ENCODE measurements at regions not wholly inside any gene's neighbourhood (a gene's known extent, or its start where the extent isn't known, plus 50 kb on each side); places are given as distances from the start of the nearest gene placed in this dataset.

- H3K27me3 ChIP-seq (ENCODE audit: control insufficient read depth, insufficient read depth, low read length, poor library complexity, severe bottlenecking) = no peaks in the 10 kb centered on the region
- H3K36me3 ChIP-seq (ENCODE audit: control insufficient read depth, insufficient read depth, low read length) = no peaks in the 10 kb centered on the region
- 77 to 78% methylated on average over 7 of the region's 7 CpGs for WGBS, 2 experiments
Observed at GRCh38 chr7:16067711-16068110, 353.6 kb downstream of the CRPPA start.

GRCh38 chr7:16066805-16067459 is 354.4 kb downstream of the CRPPA start:
- H3K36me3 ChIP-seq (ENCODE audit: control insufficient read depth, insufficient read depth, low read length) = no peaks in the 10 kb centered on the region
- H3K4me3 ChIP-seq (ENCODE audit: insufficient read depth, low read depth, low read length) = no peak overlapping the region
- H3K27me3 ChIP-seq (ENCODE audit: control insufficient read depth, insufficient read depth, low read length, poor library complexity, severe bottlenecking) = no peaks in the 10 kb centered on the region
- H3K27ac ChIP-seq (ENCODE audit: insufficient read depth, low read depth, low read length, poor library complexity, severe bottlenecking) = no peak overlapping the region
- WGBS, 2 experiments = 71 to 84% methylated on average over 3 to 5 of the region's 5 CpGs
- no peaks in the 10 kb centered on the region for H3K4me1 ChIP-seq (ENCODE audit: control insufficient read depth, insufficient read depth, low read length)
- no peaks in the 10 kb centered on the region for H3K9me3 ChIP-seq (ENCODE audit: control insufficient read depth, low read length)

More at GRCh38 chr7:16067711-16068110, 353.6 kb downstream of the CRPPA start:
- Histone ChIP-seq H3K27ac (ENCODE audit: insufficient read depth, low read depth, low read length, poor library complexity, severe bottlenecking) (no peak overlapping the region), H3K9me3 (ENCODE audit: control insufficient read depth, low read length) (no peaks in the 10 kb centered on the region), H3K4me3 (ENCODE audit: insufficient read depth, low read depth, low read length) (no peak overlapping the region), H3K4me1 (ENCODE audit: control insufficient read depth, insufficient read depth, low read length) (no peaks in the 10 kb centered on the region)

GRCh38 chr7:16065939-16066338 is 355.4 kb downstream of the CRPPA start:
- Histone ChIP-seq H3K9me3 (ENCODE audit: control insufficient read depth, low read length) (no peaks in the 10 kb centered on the region), H3K4me3 (ENCODE audit: insufficient read depth, low read depth, low read length) (no peak overlapping the region), H3K27me3 (ENCODE audit: control insufficient read depth, insufficient read depth, low read length, poor library complexity, severe bottlenecking) (no peaks in the 10 kb centered on the region), H3K4me1 (ENCODE audit: control insufficient read depth, insufficient read depth, low read length) (no peaks in the 10 kb centered on the region), H3K36me3 (ENCODE audit: control insufficient read depth, insufficient read depth, low read length) (no peaks in the 10 kb centered on the region), H3K27ac (ENCODE audit: insufficient read depth, low read depth, low read length, poor library complexity, severe bottlenecking) (no peak overlapping the region)

GRCh38 chr7:16063716-16064675 is 357.3 kb downstream of the CRPPA start:
- WGBS, 2 experiments = 92 to 93% methylated on average over 14 to 15 of the region's 16 CpGs
- H3K4me1 ChIP-seq (ENCODE audit: control insufficient read depth, insufficient read depth, low read length) = no peaks in the 10 kb centered on the region
- H3K36me3 ChIP-seq (ENCODE audit: control insufficient read depth, insufficient read depth, low read length) = no peaks in the 10 kb centered on the region
- H3K27me3 ChIP-seq (ENCODE audit: control insufficient read depth, insufficient read depth, low read length, poor library complexity, severe bottlenecking) = no peaks in the 10 kb centered on the region
- H3K27ac ChIP-seq (ENCODE audit: insufficient read depth, low read depth, low read length, poor library complexity, severe bottlenecking) = no peak overlapping the region
- H3K9me3 ChIP-seq (ENCODE audit: control insufficient read depth, low read length) = no peaks in the 10 kb centered on the region
- no peak overlapping the region for H3K4me3 ChIP-seq (ENCODE audit: insufficient read depth, low read depth, low read length)

GRCh38 chr7:16063221-16063620 is 358.1 kb downstream of the CRPPA start:
- H3K4me1 ChIP-seq (ENCODE audit: control insufficient read depth, insufficient read depth, low read length) = no peaks in the 10 kb centered on the region
- WGBS, 2 experiments = 89 to 94% methylated on average over 1 to 2 of the region's 2 CpGs
- no peak overlapping the region for H3K4me3 ChIP-seq (ENCODE audit: insufficient read depth, low read depth, low read length)

GRCh38 chr7:16062269-16062668 is 359.1 kb downstream of the CRPPA start:
- no peak overlapping the region for H3K27ac ChIP-seq (ENCODE audit: insufficient read depth, low read depth, low read length, poor library complexity, severe bottlenecking)
- no peaks in the 10 kb centered on the region for H3K4me1 ChIP-seq (ENCODE audit: control insufficient read depth, insufficient read depth, low read length)
- WGBS, 2 experiments = 80% methylated on average over 1 of the region's 1 CpG; no CpG with 5 or more reads in 1 of the 2 experiments
- no peaks in the 10 kb centered on the region for H3K27me3 ChIP-seq (ENCODE audit: control insufficient read depth, insufficient read depth, low read length, poor library complexity, severe bottlenecking)
- no peak overlapping the region for H3K4me3 ChIP-seq (ENCODE audit: insufficient read depth, low read depth, low read length)
- no peaks in the 10 kb centered on the region for H3K9me3 ChIP-seq (ENCODE audit: control insufficient read depth, low read length)
- no peaks in the 10 kb centered on the region for H3K36me3 ChIP-seq (ENCODE audit: control insufficient read depth, insufficient read depth, low read length)

More at GRCh38 chr7:16063221-16063620, 358.1 kb downstream of the CRPPA start:
- Histone ChIP-seq H3K9me3 (ENCODE audit: control insufficient read depth, low read length) (no peaks in the 10 kb centered on the region), H3K36me3 (ENCODE audit: control insufficient read depth, insufficient read depth, low read length) (no peaks in the 10 kb centered on the region), H3K27me3 (ENCODE audit: control insufficient read depth, insufficient read depth, low read length, poor library complexity, severe bottlenecking) (no peaks in the 10 kb centered on the region), H3K27ac (ENCODE audit: insufficient read depth, low read depth, low read length, poor library complexity, severe bottlenecking) (no peak overlapping the region)

- H3K36me3 ChIP-seq (ENCODE audit: control insufficient read depth, insufficient read depth, low read length) = no peaks in the 10 kb centered on the region
- no peaks in the 10 kb centered on the region for H3K4me1 ChIP-seq (ENCODE audit: control insufficient read depth, insufficient read depth, low read length)
- no peaks in the 10 kb centered on the region for H3K27me3 ChIP-seq (ENCODE audit: control insufficient read depth, insufficient read depth, low read length, poor library complexity, severe bottlenecking)
- WGBS, 2 experiments = 94 to 100% methylated on average over 1 of the region's 1 CpG
- H3K27ac ChIP-seq (ENCODE audit: insufficient read depth, low read depth, low read length, poor library complexity, severe bottlenecking) = no peak overlapping the region
- H3K9me3 ChIP-seq (ENCODE audit: control insufficient read depth, low read length) = no peaks in the 10 kb centered on the region
- no peak overlapping the region for H3K4me3 ChIP-seq (ENCODE audit: insufficient read depth, low read depth, low read length)
Observed at GRCh38 chr7:16061630-16062029, 359.7 kb downstream of the CRPPA start.

- H3K9me3 ChIP-seq (ENCODE audit: control insufficient read depth, low read length) = no peaks in the 10 kb centered on the region
- no peaks in the 10 kb centered on the region for H3K4me1 ChIP-seq (ENCODE audit: control insufficient read depth, insufficient read depth, low read length)
- H3K27ac ChIP-seq (ENCODE audit: insufficient read depth, low read depth, low read length, poor library complexity, severe bottlenecking) = no peak overlapping the region
- no peaks in the 10 kb centered on the region for H3K36me3 ChIP-seq (ENCODE audit: control insufficient read depth, insufficient read depth, low read length)
- no peaks in the 10 kb centered on the region for H3K27me3 ChIP-seq (ENCODE audit: control insufficient read depth, insufficient read depth, low read length, poor library complexity, severe bottlenecking)
- no peak overlapping the region for H3K4me3 ChIP-seq (ENCODE audit: insufficient read depth, low read depth, low read length)
- 92 to 93% methylated on average over 5 of the region's 5 CpGs for WGBS, 2 experiments
Observed at GRCh38 chr7:16061011-16061410, 360.3 kb downstream of the CRPPA start.

- H3K27ac ChIP-seq (ENCODE audit: insufficient read depth, low read depth, low read length, poor library complexity, severe bottlenecking) = no peak overlapping the region
- no peaks in the 10 kb centered on the region for H3K27me3 ChIP-seq (ENCODE audit: control insufficient read depth, insufficient read depth, low read length, poor library complexity, severe bottlenecking)
- no peak overlapping the region for H3K4me3 ChIP-seq (ENCODE audit: insufficient read depth, low read depth, low read length)
- H3K4me1 ChIP-seq (ENCODE audit: control insufficient read depth, insufficient read depth, low read length) = no peaks in the 10 kb centered on the region
- H3K36me3 ChIP-seq (ENCODE audit: control insufficient read depth, insufficient read depth, low read length) = no peaks in the 10 kb centered on the region
- H3K9me3 ChIP-seq (ENCODE audit: control insufficient read depth, low read length) = no peaks in the 10 kb centered on the region
Observed at GRCh38 chr7:16060502-16060901, 360.8 kb downstream of the CRPPA start.

GRCh38 chr7:16055263-16055976 is 365.9 kb downstream of the CRPPA start:
- Histone ChIP-seq H3K36me3 (ENCODE audit: control insufficient read depth, insufficient read depth, low read length) (no peaks in the 10 kb centered on the region), H3K4me1 (ENCODE audit: control insufficient read depth, insufficient read depth, low read length) (no peaks in the 10 kb centered on the region), H3K27me3 (ENCODE audit: control insufficient read depth, insufficient read depth, low read length, poor library complexity, severe bottlenecking) (no peaks in the 10 kb centered on the region), H3K9me3 (ENCODE audit: control insufficient read depth, low read length) (no peaks in the 10 kb centered on the region), H3K4me3 (ENCODE audit: insufficient read depth, low read depth, low read length) (no peak overlapping the region), H3K27ac (ENCODE audit: insufficient read depth, low read depth, low read length, poor library complexity, severe bottlenecking) (no peak overlapping the region)
- WGBS, 2 experiments = 91 to 93% methylated on average over 1 of the region's 2 CpGs

Measured in ectodermal cell (in vitro differentiated cells).